GM18909 (cell line): ENCODE measurements at regions not wholly inside any gene's neighbourhood (a gene's known extent, or its start where the extent isn't known, plus 50 kb on each side); places are given as distances from the start of the nearest gene placed in this dataset.

Experiments
- ATAC-seq: cut with Tn5 transposase; IDR thresholded peaks from one replicate; pipeline ENCODE4 v1.9.1; 2021; ENCODE audit warnings: mild to moderate bottlenecking; ENCODE audit not compliant: unreplicated experiment, poor library complexity

DNA sequence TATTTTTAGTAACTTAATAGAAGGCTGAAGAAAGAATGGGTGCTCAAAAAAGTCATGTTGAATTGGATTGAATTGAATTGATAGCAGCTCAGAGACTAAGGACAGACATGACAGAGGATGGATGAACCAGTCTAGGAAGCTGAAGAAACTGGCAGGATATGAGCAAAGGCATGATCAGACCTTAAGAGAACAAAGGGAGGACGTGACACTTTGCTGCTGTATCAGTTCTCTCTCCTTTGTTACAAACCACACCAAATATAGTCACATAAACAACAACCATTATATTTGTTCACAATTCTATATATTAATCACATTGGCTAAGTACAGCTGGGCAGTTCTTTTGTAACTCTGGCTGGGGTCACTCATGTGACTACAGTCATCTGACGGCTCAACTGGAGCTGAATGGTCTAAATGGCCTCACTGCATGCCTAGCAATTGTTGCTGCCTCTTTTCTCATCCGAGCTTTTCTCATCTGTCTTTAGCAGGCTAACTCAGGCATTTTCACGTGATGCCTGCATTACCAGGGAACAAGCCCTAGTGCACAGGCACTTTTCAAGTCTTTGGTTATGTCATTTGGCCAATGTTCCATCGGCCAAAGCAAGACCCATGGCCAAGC is 355.0 kb downstream of the ETNK1 start:
- no peak for ATAC-seq

DNA sequence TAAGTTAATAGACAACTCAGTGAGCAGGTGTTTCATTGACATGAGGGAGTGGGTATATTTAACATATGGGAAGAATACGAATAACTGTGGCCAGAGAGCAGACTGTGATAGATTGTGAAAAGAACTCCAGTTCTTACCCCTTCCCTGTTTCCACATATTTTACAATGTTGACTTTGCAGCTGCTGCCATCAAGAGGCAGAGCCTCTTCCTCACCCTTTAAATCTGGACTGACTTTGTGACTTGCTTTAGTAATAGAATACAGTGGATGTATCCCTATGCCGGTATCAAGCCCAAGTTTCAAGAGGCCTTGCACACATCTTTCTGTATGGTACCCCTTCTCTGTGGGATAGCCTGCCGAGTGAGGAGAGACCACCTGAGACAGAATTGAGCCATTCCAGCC is 356.7 kb downstream of the ETNK1 start:
- no peak for ATAC-seq

DNA sequence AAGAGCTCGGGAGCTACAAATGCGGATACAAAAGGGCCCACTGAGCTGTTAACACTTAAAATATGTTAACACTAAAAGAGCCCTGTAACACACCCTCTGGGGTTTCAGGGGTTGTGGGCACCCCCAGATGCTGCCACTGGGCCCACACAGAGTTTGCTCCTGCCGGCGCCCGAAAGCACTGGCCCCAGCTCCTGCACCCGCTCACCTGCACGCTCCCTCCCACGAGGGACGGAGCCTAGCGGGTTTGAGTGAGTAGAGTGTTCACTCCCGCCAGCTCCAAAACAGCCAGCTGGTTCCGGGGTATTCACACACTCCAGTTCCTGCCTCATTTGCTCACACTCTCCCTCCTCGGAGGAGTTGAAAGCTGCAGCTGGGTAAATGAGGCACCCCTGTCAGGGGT is 357.7 kb downstream of the ETNK1 start:
- ATAC-seq: no peak

DNA sequence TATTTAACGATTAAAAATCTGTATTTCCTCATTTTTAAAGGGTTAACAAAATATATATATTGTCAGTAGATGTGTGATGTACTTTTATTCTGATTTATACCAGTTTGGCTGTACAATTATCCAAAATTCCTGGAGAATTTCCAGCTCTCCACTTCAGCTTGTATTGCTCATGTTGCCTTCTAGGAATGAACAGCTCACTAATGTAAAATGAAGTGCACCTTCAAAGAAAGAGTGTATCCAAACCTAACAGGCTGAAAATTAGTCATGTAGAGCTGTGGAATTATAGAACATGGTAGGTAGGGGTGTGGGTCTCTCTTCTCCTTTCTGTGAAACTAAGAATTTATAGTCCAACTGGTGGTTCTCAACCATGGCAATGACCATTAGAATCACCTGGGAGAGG is 362.0 kb downstream of the ETNK1 start:
- ATAC-seq: no peak

DNA sequence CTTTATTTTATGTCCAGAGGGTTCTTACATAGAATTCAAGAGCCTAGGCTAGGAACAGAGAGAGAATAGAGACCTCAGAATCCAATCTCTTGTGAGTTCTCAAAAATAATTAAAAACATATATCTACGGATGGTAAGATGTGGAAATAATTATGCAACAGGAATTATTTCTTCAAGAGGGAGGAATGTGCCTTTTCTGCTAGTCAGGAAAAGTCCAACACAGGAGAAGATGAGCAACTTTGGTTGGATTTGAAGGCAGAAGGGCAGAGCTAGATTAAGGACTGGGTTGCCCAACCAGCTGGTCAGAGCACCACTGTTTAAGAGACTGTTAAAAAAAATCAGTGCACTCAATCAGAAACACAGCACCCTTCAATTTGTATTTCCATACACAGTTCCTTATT is 365.5 kb downstream of the ETNK1 start:
- ATAC-seq: no peak

DNA sequence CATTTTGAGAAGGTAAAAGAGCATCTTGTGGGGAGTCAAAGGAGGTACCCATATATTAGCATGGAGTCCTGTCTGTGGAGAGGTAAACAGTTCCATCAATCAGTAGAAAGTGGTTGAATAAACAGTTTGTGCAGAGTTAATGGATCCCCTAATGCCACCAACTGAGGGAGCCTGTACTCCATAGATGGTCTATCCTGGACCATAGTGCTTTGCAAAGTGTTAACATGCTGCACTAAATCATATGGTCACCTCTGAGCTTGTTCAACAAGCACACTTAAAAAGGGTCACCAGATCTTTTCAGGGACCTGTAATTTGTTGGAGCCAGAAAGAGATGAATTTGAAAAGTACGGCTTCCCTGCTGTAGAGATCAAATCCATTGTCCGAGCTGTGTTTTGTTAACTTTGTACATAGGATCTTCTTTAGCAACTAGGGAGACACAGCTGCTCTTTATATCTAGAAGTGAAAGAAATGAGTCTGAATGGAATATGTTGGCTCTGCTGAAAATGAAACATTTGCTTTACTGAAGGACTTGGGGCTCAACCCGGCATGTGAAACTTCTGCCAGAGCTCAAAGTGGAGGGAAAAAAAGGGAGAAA is 366.4 kb downstream of the ETNK1 start:
- no peak for ATAC-seq

DNA sequence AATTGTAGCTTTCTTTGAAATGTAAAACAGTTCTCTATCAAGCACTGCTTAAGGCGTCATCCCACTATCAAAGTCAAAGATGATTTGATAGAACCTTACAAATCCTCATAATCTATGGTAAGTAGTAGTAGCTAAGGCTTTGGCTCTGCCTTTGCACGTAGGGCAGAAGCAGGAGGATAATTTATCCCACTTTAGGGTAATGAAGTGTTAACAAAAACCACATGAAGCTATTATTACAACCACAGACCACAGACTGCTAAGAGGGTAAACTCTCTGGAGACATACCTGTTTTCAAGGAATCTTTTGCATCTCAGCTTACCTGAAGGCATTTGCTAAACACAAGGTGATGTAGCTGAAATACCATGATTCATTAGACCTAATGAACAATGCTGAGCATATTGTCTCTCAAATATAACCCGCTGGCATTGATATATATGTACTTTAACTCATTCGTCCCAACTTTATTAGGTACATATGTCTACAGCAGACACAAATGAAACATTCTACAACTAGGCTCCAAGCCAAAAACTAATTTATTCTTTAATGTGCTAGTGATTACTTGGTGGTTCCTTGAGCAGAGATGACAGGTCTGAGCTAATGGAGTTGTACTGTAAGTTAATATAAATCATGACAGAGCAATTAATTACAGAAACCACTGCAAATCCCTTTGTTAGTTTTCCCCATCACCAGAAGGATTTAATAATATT is 368.8 kb downstream of the ETNK1 start:
- ATAC-seq: no peak

DNA sequence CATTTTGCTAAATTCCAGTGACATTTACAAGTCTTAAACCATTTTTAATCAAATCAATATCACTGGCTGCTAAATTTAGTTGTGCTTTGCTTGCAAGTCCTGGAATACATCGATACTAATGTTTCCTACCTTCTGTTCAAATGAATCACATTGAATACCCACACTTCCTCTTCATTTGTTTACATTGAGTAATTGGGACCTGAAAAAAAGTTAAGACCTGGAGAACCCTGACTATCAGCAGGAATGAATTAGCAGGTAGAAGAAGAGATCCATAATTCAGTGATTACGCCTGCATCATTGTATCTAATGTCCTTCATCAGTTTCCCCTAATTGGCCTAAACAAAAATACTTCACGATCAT is 369.3 kb downstream of the ETNK1 start:
- no peak for ATAC-seq

DNA sequence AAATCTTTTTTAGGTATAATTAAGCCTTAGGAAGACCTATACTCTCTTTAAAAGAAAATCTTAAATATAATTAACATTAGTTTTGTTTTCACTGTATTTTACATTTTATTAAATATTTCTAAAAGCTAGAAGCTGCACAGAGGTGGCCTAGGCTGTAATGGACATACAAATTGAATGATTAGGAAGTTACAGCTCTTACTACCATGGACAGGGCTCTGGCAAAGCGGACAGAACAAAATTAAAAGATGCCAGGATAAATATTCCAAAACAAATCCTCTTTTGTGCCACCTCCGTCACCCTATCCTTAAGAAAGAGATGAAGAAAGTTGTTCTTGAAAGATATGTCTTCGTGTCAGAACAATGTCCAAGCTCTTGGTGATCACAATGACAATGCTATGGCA is 376.5 kb downstream of the ETNK1 start:
- ATAC-seq: no peak

DNA sequence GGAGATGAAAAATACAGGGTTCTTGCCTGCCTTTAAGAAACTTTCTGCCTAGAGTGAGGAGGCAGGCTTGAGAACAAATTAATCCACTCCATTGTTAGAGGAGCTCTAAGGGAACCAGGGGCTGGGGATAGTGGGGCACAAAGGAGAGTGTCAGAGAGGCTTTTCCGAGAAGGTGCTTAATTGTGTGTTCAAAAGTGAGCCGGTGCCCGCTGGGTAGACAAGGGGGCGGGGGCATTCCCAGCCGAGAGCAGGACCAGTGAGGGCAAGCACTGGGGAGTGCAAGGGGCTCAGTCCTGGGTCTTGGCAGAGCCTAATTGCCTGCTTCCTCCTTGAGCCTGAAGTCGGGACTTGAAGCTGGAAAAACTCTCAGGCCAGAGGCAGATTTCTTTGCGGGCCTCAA is 377.4 kb downstream of the ETNK1 start:
- no peak for ATAC-seq

DNA sequence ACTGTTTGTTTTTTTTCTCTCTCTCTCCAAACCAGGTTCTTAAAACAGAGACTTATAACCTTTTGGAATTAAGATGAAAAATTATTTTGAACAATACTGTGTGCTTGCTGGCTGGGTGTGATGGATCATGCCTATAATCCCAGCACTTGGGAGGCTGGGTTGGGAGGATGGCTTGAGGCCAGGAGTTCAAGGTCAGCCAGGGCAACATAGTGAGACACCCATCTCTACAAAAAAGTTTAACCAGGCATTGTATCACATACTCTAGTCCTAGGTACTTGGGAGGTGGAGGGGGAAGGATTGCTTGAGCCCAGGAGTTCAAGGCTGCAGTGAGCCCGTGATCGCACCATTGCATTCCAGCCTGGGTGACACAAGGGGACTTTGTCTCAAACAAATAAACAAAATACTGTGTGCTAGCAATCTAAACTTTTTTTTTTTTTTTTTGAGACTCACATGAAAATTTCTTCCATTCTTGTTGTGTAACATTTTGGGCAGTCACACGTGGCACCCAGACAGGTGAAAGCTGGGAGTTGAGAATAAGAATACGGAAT is 379.6 kb downstream of the ETNK1 start:
- no peak for ATAC-seq

DNA sequence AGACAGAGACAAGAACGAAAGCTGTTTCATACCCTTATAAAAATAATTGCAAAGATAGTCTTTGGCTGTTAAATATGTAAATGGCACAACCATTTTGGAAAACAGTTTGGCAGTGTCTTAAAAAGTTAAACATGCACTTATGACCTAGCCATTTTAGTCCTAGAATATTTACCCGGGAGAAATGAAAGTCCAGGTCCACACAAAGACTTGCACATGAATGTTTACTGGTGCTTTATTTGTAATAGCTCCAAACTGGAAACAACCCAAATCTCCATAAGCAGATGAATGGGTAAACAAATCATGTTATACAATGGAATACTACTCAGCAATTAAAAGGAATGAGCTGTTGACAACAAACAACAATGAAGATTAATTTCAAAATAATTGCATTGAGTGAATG is 380.4 kb downstream of the ETNK1 start:
- ATAC-seq: no peak

DNA sequence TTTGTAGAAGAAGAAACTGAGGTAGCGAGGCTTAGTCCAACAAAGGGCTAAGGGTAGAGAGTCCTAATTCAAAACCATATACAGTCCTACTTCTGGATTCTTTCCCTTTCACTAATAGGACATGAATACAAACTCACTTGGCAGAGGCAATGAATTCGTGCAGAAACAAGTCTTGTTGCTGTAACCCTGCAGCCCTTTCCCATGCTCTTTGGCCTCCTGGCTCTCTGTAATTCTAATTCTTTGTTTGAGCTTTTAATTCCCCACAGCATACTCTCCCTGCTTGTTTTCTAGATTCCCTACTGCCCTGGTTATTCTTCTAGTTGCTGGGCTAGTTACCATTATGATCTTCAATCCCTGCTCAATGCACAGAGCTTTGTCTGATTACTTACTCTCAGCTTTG is 381.4 kb downstream of the ETNK1 start:
- ATAC-seq: no peak

DNA sequence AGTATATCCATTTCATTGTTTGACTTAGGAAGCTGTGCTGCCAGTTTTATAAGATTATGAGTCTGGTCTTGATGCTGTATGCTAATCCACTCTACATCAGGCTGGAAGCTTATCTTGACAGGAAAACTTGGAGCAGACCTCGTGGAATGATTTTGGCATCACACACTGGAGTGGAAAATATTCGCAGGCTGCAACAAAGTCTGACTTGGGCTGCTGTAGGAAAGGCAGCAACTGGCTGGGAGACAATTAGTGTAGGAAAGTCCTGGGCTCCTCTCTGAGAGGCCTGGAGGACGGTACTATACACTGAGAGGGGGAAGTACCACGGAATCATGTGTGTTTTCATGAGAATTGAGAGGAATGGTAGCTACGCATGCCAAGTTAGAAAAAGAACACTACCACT is 383.7 kb downstream of the ETNK1 start:
- no peak for ATAC-seq

DNA sequence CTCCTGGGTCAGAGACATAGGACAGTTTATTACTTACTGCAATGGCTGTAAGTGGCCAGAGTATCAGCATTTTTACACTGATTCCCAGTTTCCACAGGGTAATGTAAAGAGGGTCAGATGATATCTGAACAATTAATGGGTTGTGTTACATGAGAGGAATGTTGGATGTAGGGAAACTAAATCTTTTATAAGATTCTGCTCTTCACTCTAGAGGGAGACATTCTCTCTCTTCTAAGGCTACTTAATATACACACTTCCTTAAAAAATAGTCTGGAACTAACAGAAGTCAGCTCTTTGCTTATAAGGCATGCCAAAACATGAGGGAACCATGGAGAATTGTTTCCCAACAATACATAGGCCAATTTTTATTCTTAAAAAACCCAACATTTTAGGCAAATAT is 389.8 kb downstream of the ETNK1 start:
- no peak for ATAC-seq

DNA sequence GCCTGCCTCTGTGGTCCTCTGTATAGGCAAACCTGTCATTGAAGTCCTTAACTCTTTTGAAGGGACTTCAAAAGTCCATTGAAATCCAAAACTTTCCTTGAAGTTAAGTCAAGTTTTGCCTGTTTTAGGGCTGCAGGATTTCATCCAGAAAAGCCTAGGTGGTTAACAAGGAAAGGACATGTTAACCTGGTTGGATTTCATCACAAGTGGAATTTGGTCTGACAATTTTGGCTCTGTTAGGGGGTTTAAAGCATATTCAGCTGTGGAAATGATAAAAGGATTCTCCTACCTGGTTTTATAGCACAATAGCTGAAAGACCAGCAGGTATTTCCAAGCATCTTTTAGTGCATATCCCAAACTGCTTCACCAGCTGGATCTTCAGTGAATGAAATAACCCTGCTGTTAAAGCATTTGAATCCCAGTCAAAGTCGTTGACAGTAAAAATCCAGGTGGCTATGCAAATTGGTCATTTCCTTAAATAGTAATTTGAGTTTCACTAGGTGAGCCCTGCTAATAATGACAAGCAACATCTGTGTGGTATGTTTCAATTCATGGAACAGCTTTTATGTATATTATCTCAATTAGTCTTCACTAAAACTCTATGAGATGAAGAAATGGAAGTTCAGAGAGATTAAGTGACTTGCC is 400.5 kb downstream of the ETNK1 start:
- no peak for ATAC-seq

DNA sequence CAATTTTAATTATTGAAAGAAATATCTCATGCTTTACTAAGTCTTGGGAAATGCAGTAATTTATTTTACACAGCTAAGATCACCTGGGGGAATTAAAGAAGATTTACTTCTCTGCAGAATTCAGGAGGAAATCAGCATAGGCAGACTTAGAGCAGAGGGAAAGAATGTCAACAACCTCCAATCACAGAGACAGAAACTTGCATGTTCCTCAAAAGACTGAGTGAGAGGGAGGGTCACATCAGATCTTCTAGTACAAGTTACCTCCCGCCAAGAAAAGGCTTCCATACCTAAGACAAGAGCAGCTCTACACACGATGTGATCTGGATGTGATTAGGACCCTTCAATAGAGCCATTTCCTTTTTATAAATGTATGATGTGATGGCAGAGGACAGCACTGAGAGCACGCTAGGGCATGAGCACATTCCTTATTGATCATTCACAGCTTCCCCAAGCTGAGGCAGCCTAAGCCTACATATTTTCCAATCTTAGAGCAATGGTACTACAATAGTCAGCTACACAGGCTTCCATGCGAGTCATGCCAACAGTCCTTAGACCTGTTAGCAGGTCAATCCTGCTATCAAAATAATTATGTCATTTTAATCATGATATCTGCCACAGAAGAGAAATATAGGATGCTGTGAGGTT is 403.3 kb downstream of the ETNK1 start:
- ATAC-seq: no peak

DNA sequence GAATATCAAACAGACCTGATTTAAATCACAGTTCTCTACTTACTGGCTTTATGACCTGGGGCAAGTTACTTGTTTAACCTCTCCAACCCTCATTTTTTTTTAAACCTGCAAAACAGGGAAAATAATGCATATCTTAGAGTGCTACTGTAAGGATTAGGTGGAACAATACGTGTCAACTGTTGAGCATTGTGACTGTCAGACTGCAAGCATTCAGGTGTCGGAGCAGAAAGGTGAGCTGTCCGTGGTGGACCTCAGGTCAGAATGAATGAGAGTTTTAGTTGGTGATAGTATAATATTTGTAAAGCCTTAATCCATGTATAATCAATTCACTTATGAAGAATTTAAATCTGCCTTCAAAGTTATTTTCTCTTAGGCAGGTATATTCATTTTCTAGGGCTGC is 404.2 kb downstream of the ETNK1 start:
- no peak for ATAC-seq

DNA sequence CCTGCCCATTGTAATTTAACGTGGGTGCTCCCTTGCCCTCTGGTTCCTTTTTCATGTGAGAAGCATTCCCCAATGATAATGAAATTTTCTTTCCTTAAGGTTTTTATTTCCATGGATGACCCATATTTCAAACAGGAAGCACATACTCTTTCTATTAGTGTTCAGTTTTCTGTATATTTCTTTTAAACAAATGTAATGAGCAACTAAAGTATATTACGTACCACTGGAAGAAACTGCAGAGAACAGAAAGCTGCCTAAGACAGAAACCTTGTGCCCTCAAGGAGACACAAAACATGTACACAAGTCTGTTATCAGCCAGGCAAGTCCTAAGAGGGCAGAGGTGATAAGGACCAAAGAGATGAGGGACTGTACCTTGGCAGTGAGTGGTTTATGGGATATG is 414.9 kb downstream of the ETNK1 start:
- ATAC-seq: no peak

DNA sequence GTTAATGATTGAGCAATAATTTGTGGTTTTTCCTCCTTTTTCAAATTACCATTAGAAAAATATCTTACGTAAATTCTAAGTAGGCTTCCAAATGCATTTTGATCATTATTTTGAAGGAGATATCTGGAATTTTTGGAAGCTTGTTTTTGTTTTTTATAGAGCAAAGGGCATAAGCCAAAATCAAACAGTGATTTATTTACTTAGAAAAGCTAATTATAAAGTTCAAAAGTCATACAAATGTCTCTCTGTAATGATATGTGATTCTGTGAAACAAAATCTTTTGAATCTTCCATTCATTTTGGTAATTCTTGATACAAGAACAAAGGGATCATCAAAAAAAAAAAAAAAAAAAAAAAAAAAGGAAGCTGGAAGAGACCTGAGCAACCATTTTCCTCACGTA is 416.8 kb downstream of the ETNK1 start:
- ATAC-seq: no peak

DNA sequence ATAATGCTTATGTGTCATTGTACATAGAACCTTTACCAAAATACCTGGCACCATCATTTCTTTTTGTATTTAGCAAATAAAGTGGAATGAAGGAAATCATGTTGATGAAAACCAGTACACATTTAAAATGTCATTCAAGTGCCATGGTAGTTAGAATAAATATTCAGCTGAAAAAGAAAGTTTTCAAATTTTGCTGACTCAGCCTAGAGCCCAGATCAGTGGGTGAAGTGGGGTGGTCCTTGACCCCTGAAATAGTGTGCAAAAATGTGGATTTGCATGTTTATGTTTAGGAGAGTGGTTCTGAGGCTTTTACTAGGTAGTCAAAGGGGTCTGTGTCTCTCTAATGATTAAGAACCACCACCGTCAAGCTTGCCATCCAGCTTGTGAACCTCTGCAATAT is 418.7 kb downstream of the ETNK1 start:
- no peak for ATAC-seq
